Stomach smooth muscle (tissue), 2 donors: ENCODE measurements at regions not wholly inside any gene's neighbourhood (a gene's known extent, or its start where the extent isn't known, plus 50 kb on each side); places are given as distances from the start of the nearest gene placed in this dataset.
"Not testable (repeated sequence)": the region's sequence is repeated elsewhere in the genome, so short reads cannot be mapped to it uniquely, and the experiment has no call there.

ENCODE experiments used
- H3K27ac ChIP-seq: one replicate; pipeline ENCODE4 v1.7.0; 2013; ENCODE audit warnings: mild to moderate bottlenecking, low read length, inconsistent platforms
- H3K27me3 ChIP-seq, 2 donors: one replicate each; pipeline ENCODE4 v1.7.0; 2013; ENCODE audit warnings: low read length in 2 of 2; ENCODE audit not compliant: insufficient read depth in 2 of 2, control insufficient read depth in 1 of 2
- H3K36me3 ChIP-seq, 2 donors: one replicate each; pipeline ENCODE4 v1.7.0; 2013; ENCODE audit warnings: low read length in 2 of 2; ENCODE audit not compliant: control insufficient read depth in 2 of 2, insufficient read depth in 2 of 2
- H3K4me1 ChIP-seq: one replicate; pipeline ENCODE4 v1.7.0; 2013; ENCODE audit warnings: low read length; ENCODE audit not compliant: control insufficient read depth, insufficient read depth
- H3K4me3 ChIP-seq, 2 donors: one replicate each; pipeline ENCODE4 v1.7.0; 2013; ENCODE audit warnings: low read length in 2 of 2
- H3K9ac ChIP-seq, 2 donors: one replicate each; pipeline ENCODE4 v1.7.0; 2013; ENCODE audit warnings: low read length in 2 of 2, mild to moderate bottlenecking in 1 of 2
- H3K9me3 ChIP-seq, 2 donors: one replicate each; pipeline ENCODE4 v1.7.0; 2013; ENCODE audit warnings: low read length in 2 of 2; ENCODE audit not compliant: control insufficient read depth in 2 of 2
- donor health status: healthy.
- donor health status: Pancreatic carcinoma.

GRCh38 chr1:8122477-8123407 is 96.6 kb upstream of the ERRFI1 start:
- no peak overlapping the region for H3K4me3 ChIP-seq
- peak overlapping the region; percentile 78 to 90 for H3K9ac ChIP-seq
- H3K4me1 ChIP-seq = peaks cover 56% of the 10 kb centered on the region
- H3K27ac ChIP-seq = peak overlapping the region; percentile 97
- H3K9me3 ChIP-seq = peaks cover 0 to 4% of the 10 kb centered on the region in 2 donors
- no peaks in the 10 kb centered on the region for H3K27me3 ChIP-seq
- no peaks in the 10 kb centered on the region for H3K36me3 ChIP-seq

- peak overlapping the region; percentile 78 to 90 for H3K9ac ChIP-seq
- H3K9me3 ChIP-seq = peaks cover 0 to 4% of the 10 kb centered on the region in 2 donors
- H3K4me1 ChIP-seq = peaks cover 58% of the 10 kb centered on the region
- H3K27ac ChIP-seq = peak overlapping the region; percentile 97
- peak overlapping the region in 1 of 2 donors; percentile 55 for H3K4me3 ChIP-seq
- no peaks in the 10 kb centered on the region for H3K36me3 ChIP-seq
- no peaks in the 10 kb centered on the region for H3K27me3 ChIP-seq
Measured at GRCh38 chr1:8122160-8122476, 96.0 kb upstream of the ERRFI1 start.

- Histone ChIP-seq H3K4me3 (peak overlapping the region; percentile 17 to 55), H3K27ac (peak overlapping the region; percentile 97), H3K4me1 (peaks cover 59% of the 10 kb centered on the region), H3K9me3 (peaks cover 0 to 4% of the 10 kb centered on the region in 2 donors), H3K36me3 (no peaks in the 10 kb centered on the region), H3K9ac (peak overlapping the region; percentile 78 to 90), H3K27me3 (no peaks in the 10 kb centered on the region)
Measured at GRCh38 chr1:8121261-8122159, 95.4 kb upstream of the ERRFI1 start.

DNA sequence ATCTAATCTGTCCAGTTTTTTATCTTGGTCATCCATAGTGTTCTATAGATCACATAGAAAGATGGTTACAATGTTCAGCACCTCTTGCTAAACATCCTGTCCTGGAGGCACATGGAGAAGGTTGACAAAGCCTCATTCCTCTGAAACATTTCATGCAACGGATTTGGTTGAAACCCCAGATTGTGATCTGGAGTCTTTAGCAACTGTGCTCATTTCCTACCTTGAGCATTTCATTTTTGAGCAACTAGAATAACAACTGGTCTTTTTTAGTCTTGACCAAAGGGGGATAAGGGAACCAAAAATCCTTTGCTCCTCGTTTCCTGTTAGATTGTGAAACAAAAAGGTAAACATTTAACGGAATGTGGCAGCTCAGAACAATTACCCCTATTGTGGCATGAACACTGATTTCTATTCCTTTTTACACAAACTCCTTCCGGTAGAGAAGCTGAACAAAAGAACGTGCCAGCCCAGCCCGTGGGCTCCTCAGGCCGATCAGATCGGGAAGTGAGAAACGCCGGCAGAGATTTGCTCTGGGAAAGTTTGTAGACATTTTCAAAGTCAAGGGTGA is 94.7 kb upstream of the ERRFI1 start:
- Histone ChIP-seq H3K9me3 (peaks cover 0 to 4% of the 10 kb centered on the region in 2 donors), H3K27ac (peak overlapping the region; percentile 97), H3K9ac (peak overlapping the region; percentile 69 to 73), H3K27me3 (no peaks in the 10 kb centered on the region), H3K4me3 (peak overlapping the region; percentile 25 to 55), H3K4me1 (peaks cover 66% of the 10 kb centered on the region), H3K36me3 (no peaks in the 10 kb centered on the region)

GRCh38 chr1:8118736-8119135 is 92.6 kb upstream of the ERRFI1 start:
- H3K4me1 ChIP-seq = peaks cover 67% of the 10 kb centered on the region
- not testable (repeated sequence) for H3K4me3 ChIP-seq

GRCh38 chr1:8118031-8118451 is 91.9 kb upstream of the ERRFI1 start:
- Histone ChIP-seq H3K36me3 (no peaks in the 10 kb centered on the region), H3K27me3 (no peaks in the 10 kb centered on the region), H3K4me1 (peaks cover 63% of the 10 kb centered on the region), H3K4me3 (no peak overlapping the region), H3K27ac (peak overlapping the region; percentile 97), H3K9ac (peak overlapping the region in 1 of 2 donors; percentile 5), H3K9me3 (no peaks in the 10 kb centered on the region)

More at GRCh38 chr1:8118736-8119135, 92.6 kb upstream of the ERRFI1 start:
- peak overlapping the region in 1 of 2 donors; percentile 5 for H3K9ac ChIP-seq
- H3K27ac ChIP-seq = peak overlapping the region; percentile 97
- not testable (repeated sequence) for H3K27me3 ChIP-seq, H3K9me3 ChIP-seq, H3K36me3 ChIP-seq

- Histone ChIP-seq H3K36me3 (no peaks in the 10 kb centered on the region), H3K27ac (peak overlapping the region; percentile 97), H3K27me3 (no peaks in the 10 kb centered on the region), H3K9me3 (no peaks in the 10 kb centered on the region), H3K4me1 (peaks cover 52% of the 10 kb centered on the region), H3K4me3 (no peak overlapping the region), H3K9ac (peak overlapping the region; percentile 26 to 62)
Measured at GRCh38 chr1:8116894-8117264, 90.8 kb upstream of the ERRFI1 start.

GRCh38 chr1:8115769-8116167 is 89.7 kb upstream of the ERRFI1 start:
- Histone ChIP-seq H3K4me3 (no peak overlapping the region), H3K4me1 (peaks cover 43% of the 10 kb centered on the region), H3K9me3 (no peaks in the 10 kb centered on the region), H3K27me3 (no peaks in the 10 kb centered on the region), H3K9ac (no peak overlapping the region), H3K36me3 (no peaks in the 10 kb centered on the region), H3K27ac (peak overlapping the region; percentile 97)

DNA sequence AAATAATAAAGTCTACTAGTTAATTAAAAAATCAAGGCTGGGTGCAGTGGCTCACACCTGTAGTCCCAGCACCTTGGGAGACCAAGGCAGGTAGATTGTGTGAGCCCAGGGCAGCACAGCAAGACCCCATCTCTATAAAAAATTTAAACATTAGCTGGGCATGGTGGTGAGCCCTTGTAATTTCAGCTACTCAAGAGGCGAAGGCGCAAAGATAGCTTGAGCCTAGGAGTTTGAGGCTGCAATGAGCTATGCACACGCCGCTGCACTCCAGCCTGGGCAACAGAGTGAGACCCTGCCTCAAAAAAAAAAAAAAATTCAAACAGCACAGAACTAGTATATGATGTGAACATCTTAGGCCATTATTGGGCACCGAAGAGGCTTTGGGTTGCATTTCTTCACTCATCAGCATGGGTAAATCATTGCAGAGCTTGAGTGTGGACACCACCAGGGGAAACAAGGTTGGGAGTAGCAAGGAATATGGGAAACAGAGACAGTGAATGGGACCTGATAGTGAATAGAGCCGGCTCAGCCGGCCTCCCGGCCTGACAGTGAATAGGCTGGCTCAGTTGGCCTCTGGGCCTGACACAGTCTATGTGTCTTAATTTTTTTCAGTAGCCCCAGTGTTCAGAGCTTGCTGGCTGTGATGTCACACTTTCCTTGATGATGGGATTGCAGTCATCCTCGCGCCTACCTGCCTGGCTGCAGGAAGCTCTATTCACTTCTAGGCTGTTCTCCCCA is 89.1 kb upstream of the ERRFI1 start:
- H3K9ac ChIP-seq = no peak overlapping the region
- H3K4me3 ChIP-seq = no peak overlapping the region
- peak overlapping the region; percentile 97 for H3K27ac ChIP-seq
- peaks cover 37% of the 10 kb centered on the region for H3K4me1 ChIP-seq
- no peaks in the 10 kb centered on the region for H3K27me3 ChIP-seq
- no peaks in the 10 kb centered on the region for H3K9me3 ChIP-seq
- no peaks in the 10 kb centered on the region for H3K36me3 ChIP-seq
